HG03175 (cell line): ENCODE measurements at regions not wholly inside any gene's neighbourhood (a gene's known extent, or its start where the extent isn't known, plus 50 kb on each side); places are given as distances from the start of the nearest gene placed in this dataset.

ENCODE experiments used
- ATAC-seq: cut with Tn5 transposase; IDR thresholded peaks from one replicate; pipeline ENCODE4 v1.9.1; 2021; ENCODE audit warnings: mild to moderate bottlenecking, moderate library complexity; ENCODE audit not compliant: unreplicated experiment

DNA sequence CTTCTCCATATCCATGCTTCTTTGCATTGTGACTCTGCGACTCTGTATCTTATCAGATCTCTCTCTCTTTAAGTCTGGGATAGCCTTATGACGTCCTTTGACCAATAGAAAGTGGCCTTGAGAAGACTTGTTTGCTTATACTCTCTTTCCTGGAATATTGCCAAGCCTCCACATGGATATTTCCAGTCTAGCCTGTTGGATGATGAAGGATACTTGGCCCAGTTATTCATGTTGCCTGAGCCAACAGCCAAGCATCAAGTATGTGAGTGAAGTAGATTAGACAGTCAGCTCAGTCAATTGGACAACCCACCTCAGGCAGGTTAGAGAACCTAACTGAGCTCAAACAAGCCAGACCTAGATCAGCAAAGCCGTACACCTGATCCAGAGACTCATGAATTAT, 864.2 kb upstream of the MGAT4C start:
- ATAC-seq = no peak

DNA sequence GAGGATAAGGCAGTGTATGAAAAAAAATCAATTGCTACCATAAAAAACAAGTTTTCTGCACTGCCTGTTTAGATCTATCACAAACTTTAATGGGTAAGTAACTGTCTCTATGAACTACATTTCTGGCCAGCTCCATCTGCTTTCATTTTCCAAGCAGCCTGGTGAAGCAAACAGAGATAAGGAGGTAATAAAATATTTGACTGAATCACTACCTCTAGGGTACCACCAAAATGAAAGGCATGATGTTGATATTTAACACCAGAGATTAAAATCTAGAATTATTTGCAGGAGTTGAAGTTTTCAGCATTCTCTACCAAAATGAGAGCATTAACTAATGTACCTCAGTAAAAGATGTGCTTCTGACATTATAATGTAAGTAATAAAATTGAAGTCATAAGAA, 863.5 kb upstream of the MGAT4C start:
- ATAC-seq = no peak

DNA sequence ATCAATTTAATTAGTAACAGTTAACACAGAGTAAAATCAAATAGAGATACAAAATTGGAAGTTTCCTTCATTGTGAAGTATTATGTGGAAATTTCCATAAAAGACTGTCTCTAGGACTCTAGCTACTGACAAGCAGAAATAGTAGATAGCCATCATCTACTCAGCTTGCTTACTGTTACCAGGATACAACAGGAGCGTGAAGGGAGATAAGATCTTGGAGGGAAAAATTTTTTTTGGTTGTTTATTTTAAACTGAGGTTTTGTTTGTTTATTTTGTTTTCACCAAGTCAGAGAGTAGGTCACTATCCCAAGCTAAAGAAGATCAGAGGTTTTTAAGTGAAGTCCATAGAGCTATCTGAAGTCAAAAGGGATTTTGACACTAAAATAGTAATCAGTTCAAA, 861.3 kb upstream of the MGAT4C start:
- no peak for ATAC-seq

DNA sequence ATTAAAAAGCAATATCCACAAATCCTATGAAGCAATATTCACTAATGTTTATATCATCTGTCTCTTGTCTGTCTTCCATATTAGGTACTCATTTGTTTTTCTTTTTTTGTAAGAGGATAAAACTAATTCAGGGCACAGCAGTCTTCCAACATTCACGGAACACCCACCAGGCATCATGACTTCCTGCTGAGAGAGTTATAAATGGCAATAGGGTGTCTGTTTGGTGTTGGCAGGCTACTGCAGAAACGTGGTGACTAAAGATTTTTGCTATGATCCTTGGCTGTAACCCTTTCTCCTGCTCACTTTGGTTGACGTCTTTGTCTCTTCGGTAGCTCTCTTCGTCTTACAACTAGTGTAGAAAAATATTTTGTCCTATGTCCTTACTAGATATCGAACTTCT, 860.6 kb upstream of the MGAT4C start:
- ATAC-seq = no peak

DNA sequence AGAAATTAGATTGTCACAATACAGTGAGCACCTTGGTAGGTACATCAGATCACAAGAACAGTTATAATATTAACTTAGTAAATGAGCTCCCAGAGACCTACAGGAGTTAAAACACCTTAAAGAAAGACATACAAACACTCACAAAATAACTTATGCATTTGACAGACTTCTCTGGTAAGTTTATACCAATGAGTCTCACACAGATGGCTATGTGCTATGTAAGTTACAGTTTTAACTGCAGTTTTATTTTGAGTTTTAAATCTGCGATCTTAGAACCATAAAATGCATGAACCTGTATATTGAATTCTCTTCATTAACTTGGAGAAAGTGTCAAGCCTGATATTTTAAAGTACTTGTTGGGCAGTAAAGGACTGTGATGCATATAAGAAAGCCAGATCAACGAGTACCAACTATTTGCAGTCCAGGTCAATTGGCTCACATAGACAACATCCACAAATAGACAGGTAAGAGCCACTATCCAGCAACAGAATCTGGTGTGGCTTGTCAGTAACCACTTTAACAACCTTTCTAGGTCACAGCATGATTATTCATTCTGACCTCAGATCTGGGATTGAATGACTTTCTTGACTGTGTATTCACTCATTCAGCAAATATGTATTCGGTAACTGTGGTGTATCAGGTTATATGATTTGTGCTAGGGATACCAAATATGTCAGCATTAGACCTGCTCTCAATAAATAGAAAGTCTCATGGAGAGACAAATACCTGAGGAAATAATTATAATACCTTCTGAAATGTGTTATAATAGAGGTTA, 856.6 kb upstream of the MGAT4C start:
- no peak for ATAC-seq

DNA sequence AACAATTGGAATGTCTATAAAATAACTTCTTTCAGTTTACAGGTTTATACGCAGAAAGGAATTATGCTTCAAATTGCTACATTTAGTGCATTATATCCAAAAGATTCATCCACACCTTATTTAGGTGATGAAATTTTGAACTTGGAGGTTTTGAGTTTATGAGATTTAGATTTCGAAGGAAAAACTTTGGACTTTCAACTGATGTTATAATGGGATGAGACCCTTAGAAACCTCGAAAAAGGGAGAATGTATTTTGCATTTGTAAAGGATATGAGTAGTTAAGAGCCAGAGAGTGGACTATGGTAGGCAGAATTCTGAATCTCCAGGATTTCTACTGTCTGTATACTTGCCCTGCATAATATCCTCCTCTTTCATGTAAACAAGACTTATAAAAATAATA, 851.6 kb upstream of the MGAT4C start:
- no peak for ATAC-seq

DNA sequence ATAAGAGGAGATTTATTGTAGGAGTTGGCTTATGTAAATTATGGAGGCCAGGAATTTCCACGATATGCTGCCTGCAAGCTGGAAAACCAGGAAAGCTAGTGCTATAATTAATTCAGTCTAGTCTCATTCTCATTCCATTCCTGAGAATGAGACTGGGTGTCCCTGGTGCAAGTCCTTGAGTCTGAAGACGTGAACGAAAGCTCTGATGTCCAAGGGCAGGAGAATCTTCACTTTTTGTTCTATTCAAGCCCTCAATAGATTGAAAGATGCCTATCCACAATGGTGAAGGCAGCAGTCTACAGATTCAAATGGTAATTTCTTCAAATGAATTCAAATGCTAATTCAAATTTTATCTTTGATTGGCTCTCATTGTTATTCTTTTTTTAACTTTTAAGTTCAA, 851.1 kb upstream of the MGAT4C start:
- no peak for ATAC-seq

DNA sequence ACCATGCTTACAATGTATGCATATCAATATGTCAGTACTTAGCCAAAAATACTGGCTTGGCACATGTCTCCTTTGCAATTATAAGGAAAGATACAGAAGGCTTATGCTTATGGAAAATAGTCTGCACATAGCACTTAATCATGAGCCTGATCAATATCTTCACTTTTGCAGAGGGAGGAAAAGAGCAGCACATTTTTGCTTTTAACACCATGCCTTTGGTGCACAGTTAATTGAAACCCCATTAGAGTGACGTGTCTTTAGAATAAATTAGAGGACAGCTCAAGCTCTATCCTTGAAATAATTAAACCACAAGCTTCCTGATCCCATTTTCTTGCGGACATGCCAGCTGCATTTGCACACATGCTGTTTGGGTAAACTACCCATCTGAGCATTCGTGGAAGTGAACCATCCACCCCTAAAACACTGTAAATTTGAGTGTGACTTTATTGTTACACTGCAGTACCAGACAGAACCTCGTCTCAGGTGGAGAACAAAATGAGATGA, 839.9 kb upstream of the MGAT4C start:
- no peak for ATAC-seq

DNA sequence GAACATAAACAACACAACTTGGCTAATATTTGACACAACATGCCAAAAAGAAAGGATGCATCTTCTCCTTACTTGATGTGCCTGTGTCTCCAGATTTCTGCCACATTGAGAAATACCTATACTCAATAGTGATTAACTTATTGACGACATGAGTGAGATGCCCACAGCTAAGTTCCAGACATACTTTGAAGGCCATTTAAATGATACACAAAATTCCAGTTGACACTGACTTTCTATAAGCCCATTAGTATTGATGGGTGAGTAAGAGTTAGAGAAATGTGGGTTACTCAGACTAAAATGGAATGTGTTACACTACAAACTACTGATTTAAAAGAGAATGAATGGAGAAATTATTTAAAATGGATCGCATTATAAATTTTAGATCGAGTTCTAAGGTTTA, 838.2 kb upstream of the MGAT4C start:
- ATAC-seq = no peak

DNA sequence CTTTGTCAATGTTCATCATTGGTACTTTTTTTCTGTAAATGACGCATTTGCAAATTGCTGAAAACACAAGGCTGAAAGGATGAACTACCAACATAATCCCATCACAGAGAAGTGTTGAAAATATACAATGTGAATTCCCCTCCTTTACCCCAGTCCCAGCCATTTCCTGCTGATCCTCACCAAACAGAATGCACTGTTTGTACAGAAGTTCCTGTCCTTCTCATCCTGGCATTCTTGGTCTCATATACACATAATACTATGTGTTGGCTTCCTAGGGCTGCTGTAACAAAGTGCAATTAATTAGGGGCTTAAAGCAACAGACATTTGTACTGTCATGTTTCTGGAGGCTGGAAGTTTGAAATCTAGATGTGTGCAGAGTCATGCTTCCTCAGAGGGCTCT, 836.2 kb upstream of the MGAT4C start:
- no peak for ATAC-seq

DNA sequence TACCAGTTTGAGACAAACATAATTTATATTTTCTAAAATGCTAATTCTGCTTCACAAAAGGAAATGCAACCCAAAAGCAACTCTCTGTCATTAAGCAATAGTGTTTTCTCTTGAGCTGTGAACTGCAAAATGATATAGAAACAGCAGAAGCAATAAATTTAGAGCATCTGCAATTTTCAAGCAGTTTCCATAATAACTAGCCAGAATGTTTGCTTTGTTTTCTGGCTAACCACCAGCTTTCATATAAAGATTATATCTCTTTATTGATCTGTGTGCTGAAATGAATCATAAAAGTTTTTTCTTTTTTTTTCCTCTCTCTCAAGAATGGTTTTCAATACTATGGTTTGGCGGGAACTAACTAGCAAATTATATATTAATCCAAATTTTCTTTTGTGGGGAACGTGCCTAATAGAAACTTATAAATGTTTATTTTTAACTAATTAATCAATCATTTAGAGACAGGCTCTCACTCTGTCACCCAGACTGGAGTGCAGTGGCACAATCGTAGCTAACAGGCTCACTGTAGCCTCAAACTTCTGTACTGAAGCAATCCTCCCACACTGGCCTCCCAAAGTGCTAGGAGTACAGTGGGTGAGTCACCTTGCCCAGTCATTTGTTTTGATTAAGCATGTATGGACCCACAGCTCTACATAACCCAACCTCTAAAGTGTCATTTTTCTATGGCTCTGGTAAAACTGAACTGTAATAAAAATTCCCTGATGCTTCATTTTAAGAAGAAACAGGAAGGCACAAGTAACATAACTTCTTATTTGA, 830.1 kb upstream of the MGAT4C start:
- ATAC-seq = no peak

DNA sequence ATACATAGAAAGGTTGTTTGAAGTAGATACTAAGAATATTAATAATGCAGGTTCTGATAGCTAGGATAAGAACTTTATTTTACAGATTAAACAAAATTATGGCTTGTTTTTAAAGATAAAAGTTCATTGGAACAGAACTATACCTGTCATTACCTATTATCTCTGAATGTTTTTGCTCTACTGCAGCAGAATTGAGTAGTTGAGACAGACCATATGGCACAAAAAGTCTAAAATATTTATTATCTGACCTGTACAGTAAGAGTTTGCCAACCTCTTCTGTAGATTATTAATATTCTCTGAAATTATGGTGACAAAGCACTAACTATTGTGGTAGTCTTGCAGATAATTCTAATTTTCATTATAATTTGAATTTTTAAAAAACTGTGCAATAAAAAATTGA, 829.1 kb upstream of the MGAT4C start:
- no peak for ATAC-seq

DNA sequence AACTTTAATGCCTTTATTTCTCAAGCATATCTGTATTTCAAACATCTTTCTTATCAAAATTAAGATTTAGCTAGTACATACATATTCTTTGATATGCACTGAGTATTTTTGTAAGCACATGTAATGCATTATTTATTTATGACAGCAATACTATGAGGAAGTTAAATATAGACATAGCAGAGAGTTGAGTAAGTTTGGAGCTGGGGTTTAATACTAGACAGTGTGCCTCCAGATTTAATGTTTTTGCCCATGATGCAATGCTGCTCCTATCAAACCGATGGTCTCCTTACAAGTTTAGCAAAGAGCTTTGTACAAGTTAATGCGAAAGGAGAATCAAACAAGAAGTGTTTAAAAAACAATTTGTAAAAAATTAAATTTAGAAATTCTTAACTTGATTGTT, 826.6 kb upstream of the MGAT4C start:
- ATAC-seq = no peak

DNA sequence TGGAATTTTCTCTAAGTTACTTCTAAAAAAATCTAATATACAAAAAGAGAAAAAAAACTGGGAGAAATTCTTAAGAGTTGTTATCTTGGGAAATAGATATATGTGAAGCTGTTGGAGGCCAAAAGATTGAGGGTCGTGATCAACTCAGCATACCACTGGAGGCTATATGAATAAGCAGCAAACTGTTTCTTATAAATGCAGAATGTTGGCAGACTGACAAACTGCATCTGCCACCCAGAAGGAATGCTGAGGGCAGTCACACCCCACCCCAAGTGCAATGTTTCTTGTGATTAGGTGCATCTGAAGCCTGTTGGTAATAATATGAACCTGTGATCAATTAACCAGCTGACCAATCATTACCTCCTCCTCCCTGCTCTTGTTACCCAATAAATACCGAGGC, 818.6 kb upstream of the MGAT4C start:
- no peak for ATAC-seq

DNA sequence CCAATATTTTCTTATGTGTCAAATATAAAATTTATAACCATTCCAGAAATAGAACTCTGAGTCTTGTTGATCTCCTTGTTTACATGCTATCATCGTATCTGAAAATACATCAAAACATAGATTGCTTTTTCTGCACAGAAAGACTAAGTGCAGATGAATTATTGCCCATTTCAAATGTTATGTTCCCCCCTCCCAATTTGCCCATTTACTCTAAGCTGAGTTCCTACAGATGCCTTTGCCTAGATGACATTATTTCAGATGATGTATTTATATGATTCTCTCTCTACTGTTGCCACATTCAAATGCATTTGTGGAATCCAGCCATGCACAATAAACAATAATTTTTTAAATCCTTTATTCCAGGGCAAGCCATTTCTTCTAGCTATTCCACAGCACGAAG, 810.1 kb upstream of the MGAT4C start:
- ATAC-seq = no peak

DNA sequence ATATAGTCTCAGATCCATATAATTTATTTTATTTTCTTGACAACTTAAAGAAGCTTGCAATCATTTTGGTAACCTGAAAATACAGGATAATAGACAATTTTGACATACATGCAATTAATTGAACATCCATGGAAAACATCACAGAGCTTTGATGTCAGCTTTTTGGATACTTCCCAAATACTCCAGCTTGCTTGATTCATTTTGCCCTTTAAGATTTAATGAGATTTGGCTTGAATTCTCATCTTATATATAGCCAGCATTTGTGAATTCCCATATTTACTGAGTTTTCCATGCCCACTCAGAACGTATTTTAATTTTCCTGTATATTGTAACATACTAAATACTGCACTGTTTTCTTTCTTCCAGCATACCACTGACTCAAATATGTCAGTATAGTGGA, 803.0 kb upstream of the MGAT4C start:
- ATAC-seq = no peak

DNA sequence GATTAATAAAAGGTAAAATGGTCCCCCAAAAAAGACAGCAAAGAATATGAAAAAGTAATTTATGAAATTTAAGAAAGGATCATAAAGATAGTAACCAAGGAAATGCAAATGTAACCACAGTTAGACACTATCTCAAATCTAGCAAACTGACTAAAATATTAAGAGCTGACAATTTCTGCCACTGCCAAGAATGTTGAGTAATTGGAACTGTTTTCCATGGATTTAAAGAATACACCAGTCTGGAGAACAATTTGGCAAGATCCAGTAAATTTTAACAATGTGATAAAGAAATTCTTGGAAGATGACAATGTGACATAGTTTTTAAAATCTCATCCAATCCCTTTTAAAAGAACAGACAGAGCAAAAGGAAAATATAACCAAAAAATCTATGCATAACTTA, 798.0 kb upstream of the MGAT4C start:
- no peak for ATAC-seq

DNA sequence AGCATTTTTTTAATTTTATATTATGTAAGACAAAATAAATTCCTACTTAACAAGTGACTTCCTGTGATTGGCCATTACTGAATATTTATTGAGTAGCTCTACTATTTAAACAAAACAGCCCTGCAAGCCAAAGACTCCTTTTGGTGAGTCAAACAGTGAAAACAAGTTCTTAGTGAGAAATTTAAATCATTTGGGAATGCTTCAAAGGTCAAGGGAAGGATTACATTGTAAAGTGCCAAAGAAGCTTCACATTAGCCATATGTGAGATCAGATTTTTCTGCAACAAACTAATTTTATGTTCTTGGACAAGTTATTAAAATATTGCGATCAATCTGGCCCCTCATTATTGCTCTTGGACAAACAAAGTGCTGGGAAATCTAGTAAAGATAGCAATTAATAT, 795.4 kb upstream of the MGAT4C start:
- no peak for ATAC-seq

DNA sequence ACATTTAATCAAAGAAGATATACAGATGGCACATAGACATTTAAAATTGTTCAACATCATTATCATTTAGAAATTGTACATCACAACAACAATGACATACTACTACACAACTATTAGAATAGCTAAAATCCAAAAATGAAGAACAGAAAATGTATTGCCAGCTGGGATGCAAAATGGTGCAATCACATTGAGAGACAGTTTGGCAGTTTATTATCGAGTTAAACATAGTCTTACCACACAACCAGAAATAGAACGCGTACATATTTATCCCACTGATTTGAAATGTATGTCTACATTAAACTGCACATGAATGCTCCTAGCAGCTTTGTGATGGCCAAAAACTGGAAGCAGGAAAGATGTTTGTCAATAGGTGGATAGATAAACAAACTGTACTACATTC, 791.5 kb upstream of the MGAT4C start:
- ATAC-seq = no peak

DNA sequence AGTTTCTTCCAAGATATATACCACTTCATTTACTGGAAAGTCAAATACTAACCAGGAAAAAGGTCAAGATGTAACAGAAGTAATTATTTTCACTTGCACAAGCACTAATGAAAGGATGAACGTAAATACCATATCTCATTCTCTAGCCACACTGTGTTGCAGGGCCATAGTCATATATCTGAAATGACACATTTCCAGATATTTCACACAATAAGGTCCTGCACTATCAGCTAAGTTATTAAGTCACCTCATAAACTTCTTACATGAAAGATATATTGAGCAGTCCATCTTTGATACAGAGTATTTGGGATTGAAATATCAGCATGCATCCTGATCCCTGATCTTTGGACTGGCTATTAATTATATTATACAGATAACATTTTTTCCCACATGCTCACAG, 783.3 kb upstream of the MGAT4C start:
- no peak for ATAC-seq

DNA sequence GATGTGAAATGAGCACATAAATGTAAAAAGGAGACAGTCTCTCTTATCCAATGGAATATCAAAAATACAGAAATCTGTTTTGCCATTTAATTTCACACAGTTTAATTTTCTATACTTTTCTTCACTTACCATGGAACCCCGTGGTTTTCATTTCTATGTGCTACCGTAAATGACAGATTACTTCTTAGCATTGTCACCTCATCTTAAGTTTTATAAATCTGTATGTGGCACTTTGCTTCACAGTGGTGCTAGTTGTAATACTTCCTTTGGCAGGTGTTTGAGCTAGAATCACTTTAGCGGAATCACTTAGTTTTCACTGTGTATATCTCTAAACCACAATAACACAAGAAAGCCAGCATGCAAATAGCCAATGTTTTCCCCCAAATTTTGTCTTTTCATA, 781.9 kb upstream of the MGAT4C start:
- no peak for ATAC-seq

DNA sequence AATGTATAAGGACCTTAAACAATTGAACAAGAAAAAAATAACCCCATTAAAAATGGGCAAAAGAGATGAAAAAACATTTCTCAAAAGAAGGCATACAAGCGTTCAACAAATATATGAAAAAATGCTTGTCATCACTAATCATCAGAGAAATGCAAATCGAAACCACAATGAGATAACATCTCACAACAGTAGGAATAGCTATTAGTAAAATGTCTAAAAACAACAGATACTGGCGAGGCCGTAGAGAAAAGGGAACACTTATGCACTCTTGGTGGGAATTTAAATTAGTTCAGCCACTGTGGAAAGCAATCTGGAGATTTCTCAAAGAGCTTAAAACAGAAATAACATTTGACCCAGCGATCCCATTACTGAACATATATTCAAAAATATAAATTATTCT, 769.8 kb upstream of the MGAT4C start:
- no peak for ATAC-seq
